DMS114 treated with DMSO at 0.1 percent for 48 hours (cell line): ENCODE measurements at regions not wholly inside any gene's neighbourhood (a gene's known extent, or its start where the extent isn't known, plus 50 kb on each side); places are given as distances from the start of the nearest gene placed in this dataset.

Source experiments
- DNase-seq: peaks from one replicate; lab custom pipeline; 2025; ENCODE audit not compliant: unreplicated experiment; lab: John Stamatoyannopoulos, UW

DNA sequence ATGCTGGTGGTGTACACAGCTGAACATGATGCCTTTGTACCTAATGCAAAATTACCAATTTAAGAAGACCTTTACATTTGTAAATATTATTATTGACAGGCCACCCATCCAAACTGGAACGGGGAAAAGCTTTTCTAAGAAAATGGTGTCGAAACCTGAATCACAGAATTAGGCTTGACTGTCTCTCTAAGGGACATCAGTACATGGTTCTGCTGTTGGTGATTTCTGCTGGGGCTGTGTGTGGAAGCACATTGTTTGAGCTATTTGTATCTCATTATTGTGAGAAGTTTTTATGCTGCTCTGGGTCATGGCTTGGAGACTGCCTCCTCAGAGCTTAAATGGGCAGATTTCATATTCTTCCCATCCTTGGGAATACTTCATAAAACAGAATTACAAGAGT lies 420.9 kb upstream of the POU3F3 start:
- DNase-seq, result no peak

- DNase-seq, result no peak
These were observed 420.3 kb upstream of the POU3F3 start for GRCh38 chr2:104433657-104434056.

GRCh38 chr2:104434318-104434792 lies 419.6 kb upstream of the POU3F3 start:
- DNase-seq, result no peak

- no peak for DNase-seq
These were observed 418.9 kb upstream of the POU3F3 start for GRCh38 chr2:104434966-104435365.

- DNase-seq, result no peak
These were observed 415.4 kb upstream of the POU3F3 start for GRCh38 chr2:104438481-104438880.

DNA sequence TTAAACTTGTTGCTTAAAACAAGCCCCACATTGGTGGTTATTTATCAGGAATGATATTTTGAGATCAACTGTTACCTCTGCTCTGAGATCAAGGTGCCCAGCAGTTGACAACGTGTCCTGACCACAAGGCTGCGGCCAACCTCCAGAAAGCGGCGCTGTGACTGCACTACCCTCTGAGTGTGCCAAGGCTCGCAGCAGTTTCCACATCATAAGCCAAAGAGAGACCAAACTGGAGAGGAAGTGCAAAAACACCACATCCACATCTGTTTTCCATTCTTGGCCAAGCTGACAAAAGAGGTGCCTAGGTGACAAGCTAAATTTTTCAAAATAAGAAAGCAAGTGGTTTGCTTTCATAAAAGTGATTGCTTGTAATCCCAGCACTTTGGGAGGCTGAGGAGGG lies 410.8 kb upstream of the POU3F3 start:
- no peak for DNase-seq

GRCh38 chr2:104444392-104444791 lies 409.5 kb upstream of the POU3F3 start:
- no peak for DNase-seq

- DNase-seq, result no peak
These were observed 409.0 kb upstream of the POU3F3 start for GRCh38 chr2:104444889-104445288.

GRCh38 chr2:104447831-104448434 lies 406.0 kb upstream of the POU3F3 start:
- DNase-seq, result no peak

DNA sequence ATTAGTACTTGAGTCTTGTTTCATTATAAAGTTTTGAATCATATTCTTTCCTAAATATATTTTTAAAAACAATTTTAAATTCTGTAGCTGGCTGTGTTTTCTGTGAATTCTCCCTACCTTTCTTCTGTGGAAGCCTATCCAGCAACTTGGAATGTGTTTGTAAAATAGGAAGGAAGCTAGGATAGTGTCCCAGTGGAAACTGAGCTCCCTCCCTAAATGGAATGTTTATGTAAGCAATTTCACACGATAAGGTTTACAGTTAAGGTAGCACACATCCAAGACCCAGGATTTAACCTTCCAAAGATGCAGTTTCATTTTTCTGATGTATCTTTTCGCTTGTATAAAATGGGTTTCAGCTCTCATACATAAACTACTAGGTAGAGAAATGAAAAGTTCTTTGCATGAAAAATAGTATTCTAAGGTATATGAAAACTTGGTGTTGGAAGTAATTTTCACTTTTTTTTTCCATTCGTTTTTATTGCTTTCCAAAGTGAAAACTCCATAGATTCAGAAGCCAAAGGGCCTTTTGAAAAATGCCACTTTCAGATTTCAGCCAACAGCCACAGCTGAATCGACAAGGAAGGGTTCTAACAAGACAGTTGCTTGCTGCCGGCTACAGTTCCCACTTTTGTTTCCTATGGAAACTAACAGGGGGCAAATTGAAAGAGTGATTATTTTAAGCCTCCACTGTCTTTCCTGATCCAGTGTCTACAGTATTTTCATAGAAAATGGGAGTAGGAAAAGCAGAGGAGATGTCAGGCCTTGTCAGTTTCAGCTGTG lies 405.1 kb upstream of the POU3F3 start:
- no peak for DNase-seq

GRCh38 chr2:104452558-104452957 lies 401.4 kb upstream of the POU3F3 start:
- no peak for DNase-seq

GRCh38 chr2:104462731-104463130 lies 391.2 kb upstream of the POU3F3 start:
- no peak for DNase-seq

GRCh38 chr2:104465981-104466380 lies 387.9 kb upstream of the POU3F3 start:
- DNase-seq, result no peak

DNA sequence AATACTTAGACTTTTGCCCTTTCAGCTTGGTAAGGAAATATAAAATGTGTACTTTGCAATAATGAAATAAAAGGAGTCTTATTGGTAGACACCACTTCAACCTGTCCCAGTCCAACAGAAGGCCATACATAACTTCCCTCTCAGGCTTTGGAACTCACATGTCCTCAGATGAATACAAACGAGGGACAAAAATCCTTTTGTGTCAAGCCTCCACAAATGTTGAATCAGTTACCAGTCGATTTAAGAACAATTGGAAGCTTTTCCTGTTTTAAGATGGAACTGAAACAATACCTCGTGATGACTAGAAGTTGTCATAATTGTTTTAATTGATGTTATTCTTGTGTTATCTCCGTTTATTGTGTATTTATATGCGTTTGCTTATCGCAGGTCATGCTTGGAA lies 385.1 kb upstream of the POU3F3 start:
- no peak for DNase-seq

DNA sequence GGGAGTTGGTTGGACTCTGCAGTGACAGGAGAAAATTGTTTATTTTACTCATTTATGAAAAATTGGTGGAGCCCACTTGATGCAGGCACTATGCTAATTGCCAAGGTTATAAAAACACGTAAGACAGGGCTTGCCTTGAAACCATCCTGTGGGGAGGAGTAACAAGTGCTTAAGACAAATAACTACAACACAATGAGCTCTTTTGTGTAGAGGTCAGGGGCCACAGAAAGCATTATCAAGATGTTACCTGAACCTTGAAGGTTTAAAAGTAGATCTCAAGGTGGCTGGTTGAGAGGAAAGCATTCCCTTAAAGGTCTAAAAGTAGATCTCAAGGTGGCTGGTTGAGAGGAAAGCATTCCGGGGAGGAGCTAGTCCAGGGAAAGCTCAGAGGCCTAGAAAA lies 381.8 kb upstream of the POU3F3 start:
- no peak for DNase-seq

DNA sequence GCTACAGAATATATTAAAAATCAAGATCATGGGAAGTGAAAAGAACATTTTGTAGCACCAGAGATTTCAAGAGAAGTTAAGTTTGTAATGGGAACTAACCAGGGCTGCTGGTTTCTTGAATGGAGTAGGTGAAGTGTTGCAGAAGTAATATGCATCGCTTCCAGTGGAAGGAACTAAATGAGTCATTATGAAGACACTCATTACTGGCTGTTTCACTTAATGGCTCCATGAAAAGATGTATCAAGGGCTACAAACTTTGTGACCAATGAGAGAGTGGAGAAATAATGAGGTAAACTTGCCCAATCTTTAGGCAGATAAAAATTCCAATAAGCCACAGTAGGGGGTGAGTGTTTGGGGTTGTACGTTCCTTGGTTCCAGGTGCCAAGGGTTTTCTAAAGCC lies 380.4 kb upstream of the POU3F3 start:
- DNase-seq, result no peak

DNA sequence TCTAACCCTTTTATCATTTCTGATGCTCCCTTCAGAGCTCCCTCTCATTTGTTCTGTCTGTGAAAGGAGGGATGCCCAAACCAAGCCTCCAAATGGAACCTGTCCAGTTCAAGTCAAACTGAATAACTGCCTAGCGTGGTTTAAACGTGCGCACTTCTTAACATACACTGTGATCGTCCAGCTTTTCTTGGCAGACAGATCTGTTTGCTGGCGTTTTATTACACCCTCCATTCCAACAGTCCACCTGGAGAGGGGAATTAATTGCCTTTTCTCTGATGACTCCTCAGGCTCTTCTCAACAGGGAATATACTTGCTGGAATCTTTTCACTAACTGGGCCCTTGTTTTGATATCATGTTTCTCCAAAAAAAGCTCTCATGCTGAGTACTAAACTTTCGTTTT lies 379.2 kb upstream of the POU3F3 start:
- no peak for DNase-seq

DNA sequence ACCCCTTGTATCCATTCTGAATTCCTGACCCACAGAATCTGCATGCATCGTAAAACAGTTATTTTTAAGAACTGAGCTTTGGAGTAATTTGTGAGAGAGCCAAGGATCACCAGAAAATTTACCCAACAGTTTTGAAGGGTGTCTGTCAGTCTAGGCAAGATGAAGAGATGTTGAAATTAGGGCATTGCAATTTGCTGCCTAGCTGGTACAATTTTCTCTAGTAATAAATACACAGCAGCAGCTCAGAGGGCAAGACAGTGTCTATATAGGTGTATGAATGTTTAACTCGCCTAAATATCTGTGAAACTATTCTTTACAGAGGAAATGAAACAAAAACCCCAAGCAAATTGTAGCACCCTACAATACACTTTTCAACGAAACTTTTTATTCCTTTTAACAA lies 377.8 kb upstream of the POU3F3 start:
- DNase-seq, result no peak

GRCh38 chr2:104476563-104476988 lies 377.3 kb upstream of the POU3F3 start:
- DNase-seq, result no peak

DNA sequence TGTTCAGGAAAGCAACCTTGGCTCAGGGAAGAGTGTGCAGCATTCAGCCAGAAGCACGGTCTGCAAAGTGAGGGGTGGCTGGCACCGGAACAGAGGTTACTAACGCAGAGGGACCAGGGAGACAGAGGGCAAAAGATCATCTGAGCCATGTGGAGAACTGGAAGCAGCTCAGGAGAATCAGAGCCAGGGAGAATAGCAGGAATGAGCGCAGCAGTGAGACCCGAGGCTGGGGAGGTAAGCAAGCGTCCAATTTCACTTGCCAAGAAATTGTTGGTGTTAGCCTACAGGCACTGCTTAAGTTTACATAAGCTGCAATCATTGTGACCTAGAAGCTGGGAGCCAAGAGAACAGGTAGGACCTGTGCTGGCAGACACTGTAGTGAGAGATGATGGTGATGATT lies 372.6 kb upstream of the POU3F3 start:
- DNase-seq, result no peak

DNA sequence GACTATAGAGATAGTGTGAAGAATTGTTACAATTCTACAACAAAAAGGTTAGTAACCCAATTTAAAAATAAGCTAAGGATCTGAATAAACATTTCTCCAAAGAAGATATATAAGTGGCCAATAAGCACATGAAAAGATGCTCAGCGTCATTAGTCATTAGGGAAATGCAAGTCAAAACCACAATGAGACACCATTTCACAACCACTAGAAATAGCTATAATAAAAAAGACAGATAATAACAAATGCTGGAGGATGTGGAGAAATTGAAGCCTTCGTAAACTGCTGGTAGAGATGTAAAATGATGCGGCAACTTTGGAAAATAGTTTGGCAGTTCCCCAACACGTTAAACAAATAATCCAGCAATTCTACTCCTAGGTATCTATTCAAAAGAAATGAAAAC lies 366.5 kb upstream of the POU3F3 start:
- no peak for DNase-seq

- DNase-seq, result no peak
These were observed 360.2 kb upstream of the POU3F3 start for GRCh38 chr2:104493698-104494097.

- no peak for DNase-seq
These were observed 352.6 kb upstream of the POU3F3 start for GRCh38 chr2:104501342-104501741.
